HG03097 (cell line): ENCODE measurements at regions not wholly inside any gene's neighbourhood (a gene's known extent, or its start where the extent isn't known, plus 50 kb on each side); places are given as distances from the start of the nearest gene placed in this dataset.

Experiments
- ATAC-seq: cut with Tn5 transposase; IDR thresholded peaks from one replicate; pipeline ENCODE4 v1.9.1; 2021; ENCODE audit not compliant: unreplicated experiment, low FRiP score

GRCh38 chr2:42910645-42911405, 118.4 kb upstream of the HAAO start:
- no peak for ATAC-seq

- no peak for ATAC-seq
Measured at GRCh38 chr2:42909966-42910365, 117.6 kb upstream of the HAAO start.

GRCh38 chr2:42908518-42909200, 116.3 kb upstream of the HAAO start:
- no peak for ATAC-seq

GRCh38 chr2:42907835-42908234, 115.5 kb upstream of the HAAO start:
- ATAC-seq, result no peak

DNA sequence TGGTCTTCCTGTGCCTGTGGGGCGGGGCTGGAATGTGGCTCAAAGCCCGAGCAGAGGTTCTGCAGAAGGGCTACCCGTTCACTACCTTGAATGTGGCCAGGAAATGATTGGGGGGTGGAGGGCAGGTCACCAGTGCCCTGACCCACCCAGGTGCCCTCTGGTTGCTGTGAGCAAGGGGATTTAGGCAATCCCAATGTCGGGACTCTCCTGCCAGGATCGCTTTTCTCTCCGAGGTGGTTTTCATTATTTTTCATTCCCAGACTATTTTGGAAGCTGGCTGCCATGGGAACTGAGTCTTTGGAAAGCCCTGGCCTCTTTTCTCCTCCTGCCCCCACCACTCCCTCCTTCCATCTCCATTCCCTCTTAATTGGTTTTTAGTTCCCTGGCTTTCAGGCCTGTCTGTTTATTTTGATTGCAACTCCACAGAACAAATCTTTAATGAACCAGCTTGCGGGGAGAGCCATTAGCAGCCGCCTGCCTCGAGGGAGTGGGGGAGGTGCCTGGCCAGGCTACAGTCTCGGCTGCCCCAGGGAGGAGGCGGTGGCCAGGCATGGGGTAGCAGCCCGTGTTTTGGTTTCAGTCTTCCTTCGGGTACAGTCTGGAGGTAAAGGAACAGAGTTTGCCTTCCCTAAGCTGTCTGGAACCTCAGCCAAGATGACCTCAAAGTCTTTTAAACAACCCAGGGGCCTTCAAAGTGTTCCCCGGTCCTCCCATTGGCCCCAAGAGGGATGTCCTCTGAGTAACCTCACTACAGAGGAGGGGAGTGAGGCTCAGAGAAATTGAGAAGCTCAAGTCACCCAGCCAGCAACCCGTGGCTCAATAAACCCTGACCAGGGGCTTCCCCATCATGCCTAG, 114.4 kb upstream of the HAAO start:
- ATAC-seq, result no peak

- no peak for ATAC-seq
Measured at GRCh38 chr2:42906111-42906556, 113.8 kb upstream of the HAAO start.

DNA sequence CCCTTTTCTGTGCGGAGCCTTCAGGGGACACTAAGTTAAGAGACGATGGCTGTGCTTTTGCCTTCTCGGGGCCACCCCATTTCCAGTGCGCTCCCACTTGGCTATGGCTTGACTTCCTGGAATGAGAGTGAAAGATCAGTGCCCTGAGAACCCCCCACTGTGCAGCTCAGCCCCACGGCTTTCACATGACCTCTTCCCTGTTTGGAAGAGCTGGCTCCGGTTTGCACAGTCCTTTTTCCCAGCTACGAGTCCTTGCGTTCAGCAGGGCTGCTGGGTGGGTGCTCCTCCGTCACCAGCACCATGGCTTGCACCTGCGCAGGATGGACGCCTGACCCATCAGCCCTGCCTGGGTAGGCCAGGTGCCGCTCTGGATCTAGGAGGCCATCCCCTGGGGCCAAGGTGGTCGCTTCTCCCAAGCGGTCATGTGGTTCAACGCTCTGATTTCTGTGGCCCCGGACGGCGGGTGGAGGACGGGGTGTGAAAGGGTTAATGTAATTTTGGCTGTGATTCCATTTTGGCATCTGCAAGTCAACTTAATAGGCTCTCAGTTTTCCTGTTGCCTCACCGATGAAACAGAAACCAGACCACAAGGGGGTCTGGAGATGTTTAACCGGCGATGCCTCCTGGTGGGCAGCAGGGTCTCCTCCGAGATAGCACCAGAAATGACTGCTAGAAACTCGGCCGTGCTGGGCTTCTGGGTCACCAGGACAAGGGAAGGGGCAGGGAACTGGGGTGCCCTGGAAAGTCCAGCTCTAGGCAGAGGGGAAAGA, 113.1 kb upstream of the HAAO start:
- no peak for ATAC-seq

DNA sequence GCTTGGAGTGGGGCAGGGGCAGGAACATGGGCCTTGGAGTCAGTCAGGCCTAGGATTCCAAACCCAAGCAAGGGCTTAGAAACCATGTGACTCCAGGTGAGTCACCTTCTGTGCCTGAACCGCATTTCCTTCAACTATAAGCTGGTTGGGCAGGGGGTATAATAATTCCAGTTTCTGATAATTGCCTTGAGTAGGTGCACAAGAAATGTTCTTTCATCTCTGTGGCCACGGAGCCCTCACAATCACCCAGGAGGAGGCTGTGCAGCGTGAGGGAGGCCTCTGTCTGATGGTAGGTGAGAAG, 112.1 kb upstream of the HAAO start:
- ATAC-seq, result no peak

- ATAC-seq, result no peak
Measured at GRCh38 chr2:42903821-42904575, 111.6 kb upstream of the HAAO start.

- no peak for ATAC-seq
Measured at GRCh38 chr2:42902939-42903709, 110.7 kb upstream of the HAAO start.

DNA sequence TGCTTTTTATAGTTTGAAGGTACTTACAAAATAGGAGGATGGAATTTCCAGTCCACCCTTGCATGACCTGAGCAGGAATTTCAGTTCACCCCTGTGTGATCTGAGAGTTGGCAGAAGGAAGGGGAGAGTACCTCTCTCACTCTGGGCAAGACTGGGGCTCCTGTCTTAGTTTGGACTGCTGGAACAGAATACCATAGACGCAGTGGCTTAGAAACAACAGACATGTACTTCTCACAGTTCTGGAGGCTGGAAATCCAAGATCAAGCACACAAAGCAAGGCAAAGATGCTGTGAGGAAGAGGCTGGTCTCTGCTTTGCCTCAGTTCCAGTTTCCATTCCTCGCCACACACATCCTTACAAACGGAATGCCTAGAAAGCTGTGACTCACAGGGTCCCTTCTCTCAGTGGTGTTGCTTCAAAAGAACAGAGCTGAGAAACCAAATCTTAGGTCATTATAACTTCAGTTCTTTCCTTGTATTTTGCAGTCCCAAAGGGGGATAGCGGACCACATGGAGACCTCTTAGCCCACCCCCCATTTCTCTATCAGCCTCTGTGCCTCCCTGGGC, 108.8 kb upstream of the HAAO start:
- ATAC-seq, result no peak

DNA sequence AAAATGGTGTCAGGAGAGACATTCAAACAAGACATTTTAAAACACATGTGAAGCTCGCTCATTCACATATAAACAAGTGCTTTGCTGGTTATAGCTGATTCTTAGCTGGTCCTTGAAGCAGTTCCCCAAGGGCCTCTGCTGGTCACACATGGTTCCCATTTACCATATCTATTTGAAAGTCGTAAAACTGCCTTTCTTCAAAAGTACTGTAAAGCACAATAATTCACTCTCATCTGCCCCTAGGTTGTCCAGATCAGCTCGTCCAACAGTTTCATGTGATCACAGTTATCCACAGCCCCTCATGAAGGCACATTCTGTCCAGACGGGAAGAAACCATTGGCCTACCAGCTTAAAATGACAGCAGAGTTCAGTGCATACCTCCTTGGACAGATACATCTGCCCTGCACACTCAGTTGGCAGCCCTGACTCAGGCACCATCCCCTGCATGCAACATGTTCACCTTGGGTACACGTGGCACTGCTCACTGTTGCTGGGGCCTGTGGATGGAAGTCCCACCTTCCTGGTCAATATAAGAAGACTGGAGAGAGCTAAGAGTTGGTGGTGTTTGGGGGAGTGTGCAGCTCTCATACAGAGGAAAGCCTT, 108.0 kb upstream of the HAAO start:
- ATAC-seq, result no peak

GRCh38 chr2:42897358-42897757, 105.0 kb upstream of the HAAO start:
- ATAC-seq, result no peak

- no peak for ATAC-seq
Measured at GRCh38 chr2:42895791-42896135, 103.4 kb upstream of the HAAO start.

DNA sequence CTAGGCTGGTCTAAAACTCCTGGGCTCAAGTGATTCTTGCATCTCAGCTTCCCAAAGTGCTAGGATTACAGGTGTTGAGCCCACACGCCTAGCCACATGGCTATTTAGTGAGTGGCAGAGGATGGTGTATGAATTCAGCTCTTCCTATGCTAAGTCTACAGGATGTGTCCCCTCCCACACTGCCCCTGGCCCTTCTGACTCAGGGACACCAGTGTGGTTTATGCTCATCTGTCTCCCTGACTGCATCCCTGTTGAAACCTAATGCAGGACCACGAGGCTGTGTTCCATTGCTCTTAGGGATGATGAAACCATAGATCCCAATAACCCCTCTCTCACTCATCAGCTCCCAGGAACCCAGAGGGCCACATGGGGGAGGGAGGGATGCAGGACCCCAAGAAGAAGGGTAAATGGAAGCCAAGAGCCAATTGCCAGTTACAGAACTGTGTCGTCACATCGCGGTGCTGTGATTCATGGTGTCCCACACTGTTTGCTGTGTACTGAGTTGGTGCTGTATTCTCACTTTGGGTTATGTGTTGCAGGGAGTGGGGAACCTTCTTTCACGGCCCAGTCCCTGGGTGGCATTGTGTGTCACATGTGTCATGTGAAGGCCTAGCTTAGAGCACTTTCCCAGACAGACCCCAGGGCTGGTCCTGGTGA, 102.9 kb upstream of the HAAO start:
- ATAC-seq, result no peak

- no peak for ATAC-seq
Measured at GRCh38 chr2:42893047-42893758, 100.8 kb upstream of the HAAO start.

DNA sequence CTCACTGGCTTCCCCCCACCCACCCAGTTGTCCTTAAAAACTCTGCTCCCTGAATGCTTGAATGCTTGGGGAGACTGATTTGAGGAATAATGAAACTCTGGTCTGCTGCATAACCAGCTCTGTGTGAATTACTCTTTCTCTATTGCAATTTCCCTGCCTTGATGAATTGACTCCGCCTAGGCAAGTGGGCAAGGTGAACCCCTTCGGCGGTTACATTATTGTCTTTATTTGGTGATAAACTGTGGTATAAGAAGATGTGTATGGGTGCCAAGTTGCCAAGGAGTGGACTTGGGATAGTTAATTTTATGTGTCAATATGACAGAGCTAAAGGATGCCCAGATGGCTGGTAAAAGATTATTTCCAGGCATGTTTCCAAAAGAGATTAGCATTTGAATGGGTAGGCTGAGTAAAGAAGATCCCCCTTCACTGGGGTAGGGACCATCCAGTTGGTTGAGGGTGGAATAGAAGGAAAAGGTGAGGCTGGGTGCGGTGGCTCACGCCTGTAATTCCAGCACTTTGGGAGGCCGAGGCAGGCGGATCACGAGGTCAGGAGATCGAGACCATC, 98.5 kb upstream of the HAAO start:
- no peak for ATAC-seq
